A673 (cell line): ENCODE measurements at regions not wholly inside any gene's neighbourhood (a gene's known extent, or its start where the extent isn't known, plus 50 kb on each side); places are given as distances from the start of the nearest gene placed in this dataset.
A peak's percentile ranks its signal among the peaks of the same experiment; 100 is the strongest.

Experiments
- BruUV-seq: library from RNA; stranded (reverse); fragments of 400-500 nt; replicated peaks from 2 replicates; lab custom pipeline; 2021; lab: Mats Ljungman, UMichigan
- CTCF ChIA-PET: fragments of 300-600 bp; sonication (Branson Sonifier 250); formaldehyde crosslinking; loops from one replicate; lab custom pipeline; 2022; ENCODE audit warnings: antibody characterized with exemption; lab: Charles Lee
- POLR2A ChIA-PET: fragments of 300-600 bp; sonication (Branson Sonifier 250); formaldehyde crosslinking; loops from one replicate; lab custom pipeline; 2022; ENCODE audit warnings: antibody characterized with exemption; ENCODE audit not compliant: low non-redundant PET; lab: Charles Lee
- DNase-seq: peaks from one replicate; pipeline ENCODE4 v3.0.0-alpha.2; 2015; ENCODE audit warnings: low spot score
- H3K27ac ChIP-seq: fragments of 200-600 bp; sonication (generic); 2 replicates; pipeline ENCODE4 v1.5.1; 2016; ENCODE audit warnings: mixed run types, low read depth, mild to moderate bottlenecking, mixed read lengths, antibody characterized with exemption, low read length; ENCODE audit not compliant: poor library complexity, severe bottlenecking
- H3K27me3 ChIP-seq: fragments of 200-600 bp; sonication (generic); replicated peaks from 2 replicates; pipeline ENCODE4 v1.6.1; 2017; ENCODE audit warnings: mixed run types, low read depth, mild to moderate bottlenecking, mixed read lengths, antibody characterized with exemption, low read length; ENCODE audit not compliant: insufficient read depth, poor library complexity
- H3K36me3 ChIP-seq: fragments of 200-600 bp; sonication (generic); 2 replicates; pipeline ENCODE4 v1.6.1; 2016; ENCODE audit warnings: mixed run types, mild to moderate bottlenecking, mixed read lengths, antibody characterized with exemption, low read length; ENCODE audit not compliant: insufficient read depth, poor library complexity, severe bottlenecking
- H3K4me1 ChIP-seq: fragments of 200-600 bp; sonication (generic); 2 replicates; pipeline ENCODE4 v1.6.1; 2017; ENCODE audit warnings: mixed run types, mild to moderate bottlenecking, mixed read lengths, antibody characterized with exemption, low read length; ENCODE audit not compliant: insufficient read depth, poor library complexity, severe bottlenecking
- H3K4me3 ChIP-seq: fragments of 200-600 bp; sonication (generic); 2 replicates; pipeline ENCODE4 v1.5.1; 2016; ENCODE audit warnings: low read depth, mixed run types, mild to moderate bottlenecking, mixed read lengths, low read length; ENCODE audit not compliant: poor library complexity, severe bottlenecking
- H3K9me3 ChIP-seq: fragments of 200-600 bp; sonication (generic); 2 replicates; pipeline ENCODE4 v1.6.1; 2016; ENCODE audit warnings: mixed run types, low read depth, mild to moderate bottlenecking, mixed read lengths, antibody characterized with exemption, low read length; ENCODE audit not compliant: poor library complexity, severe bottlenecking
- CTCF ChIP-seq: fragments of 300-800, 200-600 bp; sonication (generic); conservative IDR thresholded peaks from 2 replicates; pipeline ENCODE4 v1.5.1; 2017; ENCODE audit warnings: low read depth, mild to moderate bottlenecking, antibody characterized with exemption, low read length, moderate library complexity, mixed read lengths
- EZH2 ChIP-seq: fragments of 200-600 bp; sonication (generic); IDR thresholded peaks from 2 replicates; pipeline ENCODE4 v1.6.1; 2017; ENCODE audit warnings: borderline replicate concordance, low read depth, mild to moderate bottlenecking, mixed read lengths, antibody characterized with exemption, low read length; ENCODE audit not compliant: poor library complexity, severe bottlenecking
- intact Hi-C: fragments of 100-400 bp; cut with micrococcal nuclease; formaldehyde crosslinking; loops from one replicate; pipeline ENCODE4 v1.10.0; 2022; ENCODE audit not compliant: unreplicated experiment

- Histone ChIP-seq H3K27ac (no peak overlapping the region), H3K27me3 (no peaks in the 10 kb centered on the region), H3K4me1 (no peaks in the 10 kb centered on the region), H3K4me3 (no peak overlapping the region), H3K9me3 (no peaks in the 10 kb centered on the region), H3K36me3 (no peaks in the 10 kb centered on the region)
- TF ChIP-seq CTCF: no peak
- no peak for TF ChIP-seq EZH2
- ChIA-PET CTCF (no interaction called here), POLR2A (no interaction called here)
- no peak for DNase-seq
- no TSS peak for BruUV-seq
- intact Hi-C loops: no loop called here
Observed at GRCh38 chr15:36284911-36285310, 294.5 kb upstream of the CDIN1 start.

- Histone ChIP-seq H3K27me3 (peaks cover 45% of the 10 kb centered on the region), H3K9me3 (no peaks in the 10 kb centered on the region), H3K36me3 (no peaks in the 10 kb centered on the region), H3K4me3 (no peak overlapping the region), H3K27ac (no peak overlapping the region), H3K4me1 (no peaks in the 10 kb centered on the region)
- TF ChIP-seq EZH2 (no peak), CTCF (no peak)
- intact Hi-C loops: loop anchor here (10.0 kb wide), 1 partner anchor 813 kb away; the partner anchor contains the start of gene MEIS2
- DNase-seq: no peak
- POLR2A ChIA-PET: interaction anchor here (0.7 kb wide), 1 partner anchor 1005 kb away, joined by 10 read pairs; no protein-coding TSS in a partner anchor
- no TSS peak for BruUV-seq
- CTCF ChIA-PET: no interaction called here
Observed at GRCh38 chr15:36291501-36291900, 287.9 kb upstream of the CDIN1 start.

GRCh38 chr15:36294359-36294758, 285.1 kb upstream of the CDIN1 start:
- H3K4me1 ChIP-seq: no peaks in the 10 kb centered on the region
- no peak for TF ChIP-seq EZH2
- no peak for TF ChIP-seq CTCF
- ChIA-PET POLR2A (no interaction called here), CTCF (no interaction called here)
- H3K9me3 ChIP-seq: no peaks in the 10 kb centered on the region
- intact Hi-C loops: loop anchor here (10.0 kb wide), 1 partner anchor 810 kb away; the partner anchor contains the start of gene MEIS2
- H3K4me3 ChIP-seq: no peak overlapping the region
- DNase-seq: peak; percentile 33
- peaks cover 71% of the 10 kb centered on the region for H3K27me3 ChIP-seq
- H3K36me3 ChIP-seq: no peaks in the 10 kb centered on the region
- no peak overlapping the region for H3K27ac ChIP-seq
- no TSS peak for BruUV-seq
